SK-N-MC (cell line): ENCODE measurements at regions not wholly inside any gene's neighbourhood (a gene's known extent, or its start where the extent isn't known, plus 50 kb on each side); places are given as distances from the start of the nearest gene placed in this dataset.

Experiments
- FOXP2 ChIP-seq: optimal IDR thresholded peaks from 2 replicates; pipeline ENCODE3; 2011; ENCODE audit warnings: mild to moderate bottlenecking, moderate library complexity; ENCODE audit not compliant: insufficient read depth; ENCODE audit errors: extremely low read length, control extremely low read depth
- POLR2AphosphoS5 ChIP-seq: IDR thresholded peaks from 2 replicates; pipeline ENCODE4 v1.6.1; 2012; ENCODE audit warnings: mild to moderate bottlenecking, low read depth, low read length, borderline replicate concordance

- no peak for TF ChIP-seq POLR2AphosphoS5
- TF ChIP-seq FOXP2, result no peak
Observed at GRCh38 chr4:98199247-98199646, 56.0 kb upstream of the STPG2 start.
